ENCODE measurements at regions not wholly inside any gene's neighbourhood (a gene's known extent, or its start where the extent isn't known, plus 50 kb on each side); places are given as distances from the start of the nearest gene placed in this dataset. TPM values are rescaled to one million over a fixed set of nuclear protein-coding genes. Genes with fewer than 3 reads are reported as not detected.

DNA sequence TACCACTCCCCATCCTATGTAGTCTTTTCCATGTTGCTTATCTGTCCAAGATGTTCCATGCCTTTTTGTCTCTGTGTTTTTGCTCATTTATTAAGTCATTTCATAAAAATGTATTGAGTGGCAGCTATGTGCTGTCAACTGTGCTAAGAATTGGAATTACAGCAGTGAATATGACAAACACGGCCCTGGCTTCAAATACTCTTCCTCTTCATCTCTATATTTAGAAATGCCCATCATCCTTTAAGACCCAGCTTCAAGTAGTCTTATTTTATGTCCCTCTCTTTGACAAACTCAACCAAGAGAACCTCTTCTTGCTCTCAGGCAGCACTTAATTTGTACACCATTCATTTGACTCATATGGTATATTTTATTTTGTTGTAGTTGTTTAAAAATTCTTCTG, 55.4 kb upstream of the AMOT start:
- H3K4ac ChIP-seq (ENCODE audit: low read depth in 1 of 2, low read length in 2 of 2) = no peak overlapping the region
- H2AFZ ChIP-seq (ENCODE audit: low read depth, low read length) = no peak overlapping the region
- H3K27me3 ChIP-seq (ENCODE audit: control insufficient read depth in 1 of 2, insufficient read depth in 1 of 2, low read length in 2 of 2) = peaks cover 0 to 11% of the 10 kb centered on the region in 2 experiments
- no peak overlapping the region for H2BK12ac ChIP-seq (ENCODE audit: low read length in 2 of 2)
- no peaks in the 10 kb centered on the region for H3K4me1 ChIP-seq (ENCODE audit: control insufficient read depth, insufficient read depth, low read depth, low read length)
- H3K79me1 ChIP-seq (replicated peaks; ENCODE audit: low read length, poor library complexity, severe bottlenecking) = no peaks in the 10 kb centered on the region
- H3K9ac ChIP-seq (ENCODE audit: low read length) = no peak overlapping the region
- H3K27ac ChIP-seq (ENCODE audit: low read length, poor library complexity, severe bottlenecking) = no peak overlapping the region
- H3K18ac ChIP-seq (ENCODE audit: low read depth in 1 of 2, low read length in 2 of 2) = no peak overlapping the region
- H3K4me3 ChIP-seq (ENCODE audit: insufficient read depth in 1 of 2, low read depth in 1 of 2, low read length in 2 of 2) = no peak overlapping the region
- H2BK120ac ChIP-seq (ENCODE audit: low read depth, low read length) = no peak overlapping the region
- H3K36me3 ChIP-seq (ENCODE audit: control insufficient read depth in 1 of 2, insufficient read depth in 2 of 2, low read depth in 1 of 2, low read length in 2 of 2) = no peaks in the 10 kb centered on the region
- no peak overlapping the region for H4K8ac ChIP-seq (ENCODE audit: low read length)
- H4K91ac ChIP-seq (ENCODE audit: low read length) = no peak overlapping the region
- no peak overlapping the region for H2BK5ac ChIP-seq (ENCODE audit: low read depth, low read length, poor library complexity, severe bottlenecking)
- H2AK5ac ChIP-seq (ENCODE audit: low read length, severe bottlenecking) = no peak overlapping the region
- DNase-seq = no peak
- no peaks in the 10 kb centered on the region for H3K9me3 ChIP-seq (ENCODE audit: control insufficient read depth, low read length)
- H3K4me2 ChIP-seq (ENCODE audit: low read length, poor library complexity, severe bottlenecking) = no peak overlapping the region
- H3K23ac ChIP-seq (ENCODE audit: low read length in 2 of 2) = no peak overlapping the region
- no peak overlapping the region for H3K14ac ChIP-seq (ENCODE audit: low read length in 2 of 2)
- H2BK15ac ChIP-seq (ENCODE audit: low read depth, poor library complexity, severe bottlenecking) = no peak overlapping the region
- WGBS = 77% methylated on average over 1 of the region's 1 CpG

Small RNAs in the stretch of these regions (small RNA-seq; reads per million reads assigned to genes)
- not detected for gene AL031183.1 (ENCODE audit: low read depth)
- gene RF00012 (ENCODE audit: low read depth) = not detected
- not detected for gene RF00088 (ENCODE audit: low read depth)
- gene RN7SL93P (ENCODE audit: low read depth) = not detected
- gene RNU1-57P (ENCODE audit: low read depth) = not detected
- gene RNU6-1015P (ENCODE audit: low read depth) = not detected
